ENCODE measurements at regions not wholly inside any gene's neighbourhood (a gene's known extent, or its start where the extent isn't known, plus 50 kb on each side); places are given as distances from the start of the nearest gene placed in this dataset.

DNA sequence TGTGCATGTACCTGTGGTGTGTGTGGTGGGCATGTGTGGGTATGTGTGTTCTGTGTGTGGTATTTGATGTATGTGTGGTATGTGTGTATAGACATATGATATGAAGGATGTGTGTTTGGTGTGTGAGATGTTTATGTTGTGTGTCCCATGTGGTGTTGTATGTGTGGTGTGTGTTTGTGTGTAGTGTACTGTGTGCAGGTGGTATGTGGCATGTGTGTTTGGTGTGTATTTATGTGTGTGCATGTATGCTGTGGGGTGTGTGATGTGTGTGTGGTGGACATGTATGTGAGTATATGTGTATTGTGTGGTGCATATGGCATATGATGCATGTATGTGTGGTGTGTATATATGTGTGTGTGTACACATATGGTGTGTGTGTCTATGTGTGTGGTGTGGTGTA is 718.8 kb upstream of the SOX11 start:
- Histone ChIP-seq H3K27me3 (ENCODE audit: insufficient read depth, low read depth) (peaks cover 30% of the 10 kb centered on the region), H3K4me3 (no peak overlapping the region), H2AFZ (no peak overlapping the region), H3K9me3 (ENCODE audit: insufficient read depth, low read depth) (0 out of 2 replicates have a peak, but pooled peaks cover 6% of the 10 kb centered on the region), H3K4me2 (no peak overlapping the region), H3K36me3 (ENCODE audit: low read depth) (no peaks in the 10 kb centered on the region), H3K9me2 (ENCODE audit: insufficient read depth) (no peaks in the 10 kb centered on the region), H4K20me1 (ENCODE audit: insufficient read depth) (no peaks in the 10 kb centered on the region), H3K27ac (no peak overlapping the region), H3F3A (ENCODE audit: insufficient read depth, low read depth) (peaks cover 3% of the 10 kb centered on the region; the same call in 1 of the 2 replicates), H3K4me1 (replicated peaks; ENCODE audit: insufficient read depth) (no peaks in the 10 kb centered on the region), H3K79me2 (ENCODE audit: low read depth) (no peaks in the 10 kb centered on the region)
- intact Hi-C loops (cut with micrococcal nuclease; ENCODE audit: unreplicated experiment): no loop called here
- POLR2A ChIA-PET (ENCODE audit: unreplicated experiment): no interaction called here
- CTCF ChIA-PET: no interaction called here
- BruUV-seq (replicated peaks): no TSS peak
- no peak for DNase-seq
- TF ChIP-seq EZH2 (IDR thresholded peaks at IDR 0.05; ENCODE audit: low read depth) (no peak), CTCF (conservative IDR thresholded peaks at IDR 0.05) (no peak)

GRCh38 chr2:4973973-4974372 is 718.2 kb upstream of the SOX11 start:
- no peaks in the 10 kb centered on the region for H3K79me2 ChIP-seq (ENCODE audit: low read depth)
- H3K27ac ChIP-seq: no peak overlapping the region
- POLR2A ChIA-PET (ENCODE audit: unreplicated experiment): no interaction called here
- no peaks in the 10 kb centered on the region for H3K36me3 ChIP-seq (ENCODE audit: low read depth)
- no peak overlapping the region for H3K4me2 ChIP-seq
- H2AFZ ChIP-seq: no peak overlapping the region
- H3K9me2 ChIP-seq (ENCODE audit: insufficient read depth): no peaks in the 10 kb centered on the region
- intact Hi-C loops (cut with micrococcal nuclease; ENCODE audit: unreplicated experiment): no loop called here
- no peak overlapping the region for H3K4me3 ChIP-seq
- H3K9me3 ChIP-seq (ENCODE audit: insufficient read depth, low read depth): 0 out of 2 replicates have a peak, but pooled peaks cover 6% of the 10 kb centered on the region
- TF ChIP-seq EZH2 (IDR thresholded peaks at IDR 0.05; ENCODE audit: low read depth): no peak
- TF ChIP-seq CTCF (conservative IDR thresholded peaks at IDR 0.05): no peak
- CTCF ChIA-PET: no interaction called here
- peaks cover 3% of the 10 kb centered on the region; the same call in 1 of the 2 replicates for H3F3A ChIP-seq (ENCODE audit: insufficient read depth, low read depth)
- peaks cover 37% of the 10 kb centered on the region for H3K27me3 ChIP-seq (ENCODE audit: insufficient read depth, low read depth)
- no peaks in the 10 kb centered on the region for H4K20me1 ChIP-seq (ENCODE audit: insufficient read depth)
- BruUV-seq (replicated peaks): no TSS peak
- DNase-seq: no peak
- H3K4me1 ChIP-seq (replicated peaks; ENCODE audit: insufficient read depth): no peaks in the 10 kb centered on the region

DNA sequence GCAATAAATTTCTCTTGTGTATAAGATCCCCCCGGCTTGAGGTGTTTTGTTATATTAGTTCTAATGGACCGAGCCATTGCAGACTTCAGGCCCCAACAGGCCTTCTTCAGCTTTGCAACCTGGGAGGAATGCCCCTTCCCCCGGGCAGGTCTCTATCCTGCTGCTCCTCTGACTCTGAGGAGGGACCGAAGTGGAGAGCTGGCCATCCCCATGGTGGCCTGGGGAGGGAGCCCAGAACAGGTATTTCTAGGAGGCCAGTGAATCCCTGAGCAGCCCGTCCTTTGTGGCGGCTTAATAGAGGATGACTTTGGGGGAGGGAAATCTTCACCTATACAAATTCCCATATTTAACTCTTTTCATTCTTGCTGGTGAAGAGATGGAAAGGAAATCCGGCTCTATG is 715.8 kb upstream of the SOX11 start:
- H3K36me3 ChIP-seq (ENCODE audit: low read depth): no peaks in the 10 kb centered on the region
- no peaks in the 10 kb centered on the region for H3K4me1 ChIP-seq (replicated peaks; ENCODE audit: insufficient read depth)
- no peak for DNase-seq
- intact Hi-C loops (cut with micrococcal nuclease; ENCODE audit: unreplicated experiment): no loop called here
- ChIA-PET CTCF (interaction anchor here (0.6 kb wide), 1 partner anchor 315 kb away, joined by 3 read pairs; no protein-coding TSS in a partner anchor), POLR2A (ENCODE audit: unreplicated experiment) (no interaction called here)
- no peaks in the 10 kb centered on the region for H3K9me2 ChIP-seq (ENCODE audit: insufficient read depth)
- TF ChIP-seq CTCF (conservative IDR thresholded peaks at IDR 0.05): no peak
- no peaks in the 10 kb centered on the region for H3K79me2 ChIP-seq (ENCODE audit: low read depth)
- H3K27ac ChIP-seq: no peak overlapping the region
- peaks cover 53% of the 10 kb centered on the region for H3K27me3 ChIP-seq (ENCODE audit: insufficient read depth, low read depth)
- BruUV-seq (replicated peaks): no TSS peak
- H3F3A ChIP-seq (ENCODE audit: insufficient read depth, low read depth): peaks cover 3% of the 10 kb centered on the region; the same call in 1 of the 2 replicates
- no peaks in the 10 kb centered on the region for H4K20me1 ChIP-seq (ENCODE audit: insufficient read depth)
- no peak overlapping the region for H2AFZ ChIP-seq
- H3K4me3 ChIP-seq: no peak overlapping the region
- 0 out of 2 replicates have a peak, but pooled peaks cover 6% of the 10 kb centered on the region for H3K9me3 ChIP-seq (ENCODE audit: insufficient read depth, low read depth)
- H3K4me2 ChIP-seq: no peak overlapping the region
